GM18867 (cell line): ENCODE measurements at regions not wholly inside any gene's neighbourhood (a gene's known extent, or its start where the extent isn't known, plus 50 kb on each side); places are given as distances from the start of the nearest gene placed in this dataset.

Experiments
- ATAC-seq: cut with Tn5 transposase; IDR thresholded peaks from one replicate; pipeline ENCODE4 v1.9.1; 2021; ENCODE audit warnings: mild to moderate bottlenecking, moderate library complexity; ENCODE audit not compliant: unreplicated experiment

DNA sequence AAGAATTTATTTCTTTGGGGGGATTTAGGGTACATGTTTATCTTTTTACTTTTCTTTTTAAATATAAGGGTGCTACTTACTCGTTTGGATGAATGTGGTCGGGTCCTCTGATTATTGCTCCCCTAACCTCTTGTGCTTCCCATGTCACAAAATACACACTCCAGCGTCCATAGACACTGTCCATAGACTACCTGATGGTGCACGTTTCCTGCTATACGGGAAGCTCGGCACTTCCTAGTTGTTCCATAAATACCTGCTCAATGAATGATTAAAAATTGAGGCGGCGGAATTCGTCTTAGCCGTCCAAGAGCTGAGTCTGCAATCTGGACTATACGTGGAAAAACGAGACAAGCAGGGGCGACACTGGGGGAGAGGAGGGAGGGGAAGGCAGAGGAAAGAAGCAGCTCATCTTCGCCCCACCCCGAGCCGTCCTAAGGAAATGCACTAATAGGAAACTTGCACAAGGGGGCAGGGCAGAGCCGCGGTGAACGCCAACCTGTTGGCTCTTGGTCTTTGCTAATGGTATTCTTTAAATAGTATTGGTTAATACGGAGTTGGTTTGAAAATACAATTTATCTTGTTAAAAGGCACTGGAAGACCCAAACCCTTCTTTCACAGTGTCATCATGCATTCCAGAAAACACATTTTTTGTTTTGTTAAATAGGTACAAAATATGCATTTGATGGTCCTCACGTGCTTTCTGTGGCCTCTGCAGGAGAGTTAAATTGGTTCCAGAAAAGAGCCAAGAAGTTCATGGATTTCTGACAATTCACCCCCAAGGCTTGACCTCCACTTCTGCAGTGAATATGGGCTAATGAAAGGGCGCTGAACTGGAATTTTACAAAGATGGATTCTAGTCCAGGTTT lies 73.0 kb upstream of the KCTD1 start:
- ATAC-seq = peak; percentile 98

DNA sequence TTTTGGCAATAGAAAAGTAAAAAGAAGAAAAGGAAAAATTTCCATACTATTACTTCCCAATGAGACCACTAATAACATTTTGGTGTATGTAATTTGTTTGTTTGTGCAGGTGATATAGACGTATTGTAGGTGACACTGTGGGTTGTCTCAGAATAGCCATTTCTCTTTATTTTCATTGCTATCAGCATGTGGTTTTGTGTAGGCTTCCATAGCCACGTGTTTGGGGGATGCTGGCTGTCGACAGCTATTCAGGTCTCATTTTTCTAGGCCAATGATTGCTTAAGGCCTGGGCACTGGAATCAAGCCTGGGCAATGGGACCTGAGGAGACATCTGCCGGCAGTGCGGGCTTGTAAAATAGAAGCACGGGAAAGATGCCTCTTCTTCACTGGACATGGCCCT lies 71.0 kb upstream of the KCTD1 start:
- ATAC-seq = no peak

DNA sequence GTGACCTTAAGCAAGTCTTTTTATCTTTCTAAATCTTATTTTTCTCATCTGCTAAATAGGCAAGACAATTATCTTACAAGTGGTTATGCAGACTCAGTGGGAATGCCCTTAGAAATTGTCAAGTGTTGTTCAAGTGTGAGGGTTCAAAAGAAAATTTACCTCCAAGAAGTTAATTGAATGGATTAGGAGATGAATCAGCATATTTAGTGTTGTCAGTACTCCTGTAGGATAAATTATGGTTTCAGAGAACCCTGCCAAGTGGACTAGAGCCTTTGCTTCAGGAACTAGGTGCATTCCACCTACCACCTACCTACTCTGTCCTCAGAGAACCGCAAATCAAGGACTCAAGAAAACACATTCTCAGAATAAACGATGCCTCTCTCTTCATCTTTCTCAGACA lies 69.8 kb upstream of the KCTD1 start:
- ATAC-seq = no peak

- ATAC-seq = no peak
Measured at GRCh38 chr18:26617151-26617554, 68.8 kb upstream of the KCTD1 start.

DNA sequence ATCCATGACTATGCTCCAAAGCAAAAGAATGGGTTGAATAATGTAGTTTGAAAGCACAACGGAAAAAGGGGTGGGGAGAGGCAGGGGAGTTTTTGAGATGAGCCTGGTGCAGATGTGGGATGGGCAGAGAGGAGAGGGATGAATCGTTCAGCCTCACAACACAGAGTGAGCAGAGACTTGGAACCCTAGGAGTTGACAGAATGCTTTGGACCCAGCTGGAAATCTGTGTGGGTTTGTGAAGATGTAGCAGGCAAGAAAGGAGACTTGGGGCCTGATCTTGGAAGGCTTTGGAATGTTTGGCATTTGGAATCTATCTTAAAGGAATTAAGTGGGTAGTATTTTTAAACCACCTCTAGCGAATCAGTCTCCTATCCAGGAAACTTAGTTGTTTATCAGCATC lies 66.0 kb upstream of the KCTD1 start:
- ATAC-seq = no peak
